Tibial artery (tissue), 4 donors: ENCODE measurements at regions not wholly inside any gene's neighbourhood (a gene's known extent, or its start where the extent isn't known, plus 50 kb on each side); places are given as distances from the start of the nearest gene placed in this dataset.
A peak's percentile ranks its signal among the peaks of the same experiment; 100 is the strongest.

ENCODE experiments used
- DNase-seq, 2 donors: peaks; one replicate each; pipeline ENCODE4 v3.0.0-alpha.2; 2019
- H3K27ac ChIP-seq, 2 donors: fragments of 200-600 bp; sonication (generic) in 1 of 2; 1 replicate in 1 of 2; 2 replicates in 1 of 2; pipeline ENCODE4 v1.5.1; 2018 to 2019; ENCODE audit warnings: mild to moderate bottlenecking in 1 of 2
- H3K27me3 ChIP-seq, 2 donors: fragments of 200-600 bp; sonication (generic) in 1 of 2; one replicate each; pipeline versions ENCODE4 v1.5.1 to v1.6.0; 2016 to 2019
- H3K36me3 ChIP-seq, 3 donors: fragments of 200-600 bp; sonication (generic) in 2 of 3; one replicate each; pipeline ENCODE4 v1.5.1; 2016 to 2019; ENCODE audit warnings: mild to moderate bottlenecking in 2 of 3
- H3K4me1 ChIP-seq, 4 donors: fragments of 200-600 bp; sonication (generic) in 2 of 4; 1 replicate in 3 of 4; 2 replicates in 1 of 4; pipeline ENCODE4 v1.5.1; 2016 to 2019
- H3K4me3 ChIP-seq, 2 donors: fragments of 200-600 bp; sonication (generic) in 1 of 2; 1 replicate in 1 of 2; 2 replicates in 1 of 2; pipeline ENCODE4 v1.5.1; 2018 to 2019; ENCODE audit warnings: mild to moderate bottlenecking in 2 of 2
- H3K9me3 ChIP-seq, 3 donors: fragments of 200-600 bp; sonication (generic) in 1 of 3; one replicate each; pipeline ENCODE4 v1.5.1; 2016 to 2019
- CTCF ChIP-seq, 2 experiments: fragments of 200-600 bp in 1 of 2; fragments of 450-650 bp in 1 of 2; IDR thresholded peaks; one replicate each; pipeline ENCODE4 v1.5.1; 2017 to 2019; ENCODE audit warnings: antibody characterized with exemption in 2 of 2, mild to moderate bottlenecking in 1 of 2, moderate library complexity in 1 of 2
- intact Hi-C: fragments of 100-400 bp; cut with DNase I; formaldehyde crosslinking; loops from one replicate; pipeline ENCODE4 v1.15.0; 2023; ENCODE audit warnings: low total_unique reads

- no peak for DNase-seq
- Histone ChIP-seq H3K27ac (no peak overlapping the region), H3K36me3 (no peaks in the 10 kb centered on the region), H3K9me3 (no peaks in the 10 kb centered on the region), H3K27me3 (no peaks in the 10 kb centered on the region), H3K4me3 (no peak overlapping the region), H3K4me1 (peaks cover 0 to 4% (median 0%) of the 10 kb centered on the region in 4 donors)
- intact Hi-C loops, result no loop called here
- no peak for TF ChIP-seq CTCF (IDR thresholded peaks at IDR 0.05)
Observed at GRCh38 chr10:30756151-30756550, 126.6 kb upstream of the LYZL2 start.

DNA sequence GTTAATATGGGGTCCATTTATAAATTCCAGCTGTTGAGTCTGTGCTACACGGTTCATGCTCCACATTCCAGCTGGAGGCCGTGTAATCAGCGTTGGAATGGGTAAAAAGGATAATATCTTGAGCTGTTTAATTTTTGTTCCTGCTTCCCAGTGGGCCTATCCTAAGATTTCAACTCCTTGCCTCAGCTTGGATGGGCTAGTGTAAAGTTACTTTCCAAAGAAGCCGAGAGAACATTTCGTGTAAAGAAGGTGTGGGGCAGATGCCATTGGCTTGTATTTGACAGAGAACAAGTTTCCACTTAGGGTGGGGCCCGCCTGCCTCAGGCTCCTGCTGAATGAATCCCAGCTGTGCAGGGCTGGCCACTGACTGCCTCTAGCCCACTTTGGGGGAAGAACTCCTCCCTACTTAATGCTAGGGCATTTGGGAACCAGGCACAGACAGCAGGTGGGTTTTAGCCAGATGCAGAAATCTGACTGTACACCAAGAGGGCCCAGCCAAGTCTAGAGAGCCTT is 125.9 kb upstream of the LYZL2 start:
- H3K4me1 ChIP-seq, result peaks cover 0 to 4% (median 0%) of the 10 kb centered on the region in 4 donors
- intact Hi-C loops, result no loop called here
- H3K36me3 ChIP-seq, result no peaks in the 10 kb centered on the region
- no peaks in the 10 kb centered on the region for H3K27me3 ChIP-seq
- H3K9me3 ChIP-seq, result no peaks in the 10 kb centered on the region
- no peak for TF ChIP-seq CTCF (IDR thresholded peaks at IDR 0.05)
- DNase-seq, result no peak
- H3K27ac ChIP-seq, result no peak overlapping the region
- no peak overlapping the region for H3K4me3 ChIP-seq

- H3K4me3 ChIP-seq, result no peak overlapping the region
- DNase-seq, result no peak
- H3K36me3 ChIP-seq, result no peaks in the 10 kb centered on the region
- no peaks in the 10 kb centered on the region for H3K27me3 ChIP-seq
- TF ChIP-seq CTCF (IDR thresholded peaks at IDR 0.05), result no peak
- H3K27ac ChIP-seq, result no peak overlapping the region
- intact Hi-C loops, result no loop called here
- no peaks in the 10 kb centered on the region for H3K9me3 ChIP-seq
- H3K4me1 ChIP-seq, result peaks cover 0 to 4% (median 0%) of the 10 kb centered on the region in 4 donors
Observed at GRCh38 chr10:30752481-30752881, 122.9 kb upstream of the LYZL2 start.

- Histone ChIP-seq H3K4me3 (no peak overlapping the region), H3K9me3 (no peaks in the 10 kb centered on the region), H3K36me3 (no peaks in the 10 kb centered on the region), H3K27ac (no peak overlapping the region), H3K27me3 (no peaks in the 10 kb centered on the region), H3K4me1 (peaks cover 0 to 4% (median 0%) of the 10 kb centered on the region in 4 donors)
- DNase-seq, result peak; percentile 77 to 86
- intact Hi-C loops, result no loop called here
- peak; percentile 23 to 30 for TF ChIP-seq CTCF (IDR thresholded peaks at IDR 0.05)
Observed at GRCh38 chr10:30751678-30752331, 122.3 kb upstream of the LYZL2 start.

- intact Hi-C loops, result no loop called here
- H3K27ac ChIP-seq, result no peak overlapping the region
- TF ChIP-seq CTCF (IDR thresholded peaks at IDR 0.05), result no peak
- no peak for DNase-seq
- H3K4me1 ChIP-seq, result peaks cover 0 to 4% (median 0%) of the 10 kb centered on the region in 4 donors
- H3K27me3 ChIP-seq, result no peaks in the 10 kb centered on the region
- no peaks in the 10 kb centered on the region for H3K36me3 ChIP-seq
- no peaks in the 10 kb centered on the region for H3K9me3 ChIP-seq
- H3K4me3 ChIP-seq, result no peak overlapping the region
Observed at GRCh38 chr10:30750971-30751677, 121.6 kb upstream of the LYZL2 start.
